Type B pancreatic cell (in vitro differentiated cells): ENCODE measurements at regions not wholly inside any gene's neighbourhood (a gene's known extent, or its start where the extent isn't known, plus 50 kb on each side); places are given as distances from the start of the nearest gene placed in this dataset.

Source experiments
- DNase-seq: peaks from one replicate; pipeline ENCODE4 v3.0.0; 2021; ENCODE audit warnings: mixed read lengths; ENCODE audit not compliant: unreplicated experiment; ENCODE audit errors: extremely low spot score
- H3K27ac Mint-ChIP-seq: 2 replicates; pipeline ENCODE4 v1.8.0; 2021; ENCODE audit warnings: mild to moderate bottlenecking, mixed read lengths
- H3K27me3 Mint-ChIP-seq: 2 replicates; pipeline ENCODE4 v1.8.0; 2021; ENCODE audit warnings: mixed read lengths
- H3K36me3 Mint-ChIP-seq: 2 replicates; pipeline ENCODE4 v1.8.0; 2021; ENCODE audit warnings: mixed read lengths
- H3K4me1 Mint-ChIP-seq: one replicate; pipeline ENCODE4 v1.8.0; 2021; ENCODE audit warnings: mixed read lengths; ENCODE audit not compliant: unreplicated experiment
- H3K4me3 Mint-ChIP-seq: 2 replicates; pipeline ENCODE4 v1.8.0; 2021; ENCODE audit warnings: mild to moderate bottlenecking, mixed read lengths
- H3K9me3 Mint-ChIP-seq: 2 replicates; pipeline ENCODE4 v1.8.0; 2021; ENCODE audit warnings: mixed read lengths
- CTCF ChIP-seq: fragments of 200-600 bp; sonication (generic); conservative IDR thresholded peaks from 2 replicates; pipeline ENCODE4 v1.5.0; 2021; ENCODE audit warnings: antibody characterized with exemption, mild to moderate bottlenecking

- DNase-seq = no peak
- no peaks in the 10 kb centered on the region for H3K4me1 Mint-ChIP-seq
- no peak overlapping the region for H3K4me3 Mint-ChIP-seq
- H3K9me3 Mint-ChIP-seq = no peaks in the 10 kb centered on the region
- H3K27me3 Mint-ChIP-seq = no peaks in the 10 kb centered on the region
- no peak for TF ChIP-seq CTCF
- H3K27ac Mint-ChIP-seq = no peak overlapping the region
- H3K36me3 Mint-ChIP-seq = no peaks in the 10 kb centered on the region
Observed at GRCh38 chrX:150306002-150306401, 57.1 kb upstream of the MAMLD1 start.

GRCh38 chrX:150308041-150308440 lies 55.1 kb upstream of the MAMLD1 start:
- H3K36me3 Mint-ChIP-seq = no peaks in the 10 kb centered on the region
- no peaks in the 10 kb centered on the region for H3K27me3 Mint-ChIP-seq
- TF ChIP-seq CTCF = no peak
- no peaks in the 10 kb centered on the region for H3K9me3 Mint-ChIP-seq
- no peaks in the 10 kb centered on the region for H3K4me1 Mint-ChIP-seq
- no peak overlapping the region for H3K4me3 Mint-ChIP-seq
- H3K27ac Mint-ChIP-seq = no peak overlapping the region
- DNase-seq = no peak

DNA sequence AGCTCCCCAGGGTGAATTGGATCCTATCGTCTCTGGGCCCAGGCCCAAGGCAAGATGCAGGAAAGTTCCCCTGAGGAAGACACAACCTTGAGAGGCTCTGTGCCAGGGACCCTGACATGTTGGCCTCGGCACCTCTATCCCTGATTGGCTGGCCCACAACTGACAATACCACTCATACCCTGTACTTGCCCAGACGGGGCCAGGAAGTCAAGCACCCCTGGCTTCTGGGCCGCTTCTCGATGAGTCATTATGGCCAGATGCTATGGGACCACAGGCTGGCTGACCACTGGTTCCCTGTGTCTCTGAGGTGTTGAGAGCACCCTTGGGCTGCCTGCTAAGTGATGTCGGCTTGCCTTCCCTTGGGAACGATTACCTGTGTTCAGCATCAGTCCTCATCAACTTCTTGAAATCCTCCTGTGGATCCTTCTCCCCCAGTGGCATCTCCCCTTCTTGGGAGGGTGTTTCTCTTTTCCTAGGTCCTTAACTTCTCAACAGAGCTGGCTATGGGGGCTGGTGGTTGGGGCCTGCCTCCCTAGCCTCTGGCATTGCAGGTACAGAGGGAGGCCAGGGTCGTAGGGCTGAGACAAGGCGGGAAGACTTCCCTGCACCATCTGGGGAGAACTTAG lies 54.5 kb upstream of the MAMLD1 start:
- Mint-ChIP-seq H3K4me1 (no peaks in the 10 kb centered on the region), H3K27me3 (no peaks in the 10 kb centered on the region), H3K4me3 (no peak overlapping the region), H3K36me3 (no peaks in the 10 kb centered on the region), H3K9me3 (no peaks in the 10 kb centered on the region), H3K27ac (no peak overlapping the region)
- DNase-seq = no peak
- TF ChIP-seq CTCF = no peak

GRCh38 chrX:150310417-150310816 lies 52.7 kb upstream of the MAMLD1 start:
- H3K9me3 Mint-ChIP-seq = no peaks in the 10 kb centered on the region
- H3K4me3 Mint-ChIP-seq = no peak overlapping the region
- no peaks in the 10 kb centered on the region for H3K27me3 Mint-ChIP-seq
- no peaks in the 10 kb centered on the region for H3K36me3 Mint-ChIP-seq
- no peak for DNase-seq
- TF ChIP-seq CTCF = no peak
- no peaks in the 10 kb centered on the region for H3K4me1 Mint-ChIP-seq
- no peak overlapping the region for H3K27ac Mint-ChIP-seq

DNA sequence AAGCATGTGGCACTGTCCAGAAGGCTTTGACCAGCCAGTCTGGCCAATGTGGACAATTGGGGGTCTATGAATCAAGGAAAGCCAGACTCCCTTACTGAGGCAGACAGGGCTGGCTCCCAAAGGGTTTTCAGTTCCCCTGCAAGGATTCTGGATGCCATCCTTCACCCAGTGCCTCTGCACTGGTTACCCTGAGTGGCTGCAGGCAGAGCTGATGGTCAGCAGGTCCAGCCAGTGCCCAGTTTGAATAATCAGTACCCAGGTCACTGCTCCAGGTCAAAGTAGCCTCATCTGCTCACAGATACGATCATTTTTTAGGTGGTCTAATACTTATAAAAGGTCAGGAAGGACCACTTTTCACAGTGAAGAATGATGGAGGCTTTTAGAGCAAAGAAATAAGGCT lies 52.2 kb upstream of the MAMLD1 start:
- TF ChIP-seq CTCF = no peak
- no peaks in the 10 kb centered on the region for H3K9me3 Mint-ChIP-seq
- no peak overlapping the region for H3K4me3 Mint-ChIP-seq
- no peak overlapping the region for H3K27ac Mint-ChIP-seq
- H3K27me3 Mint-ChIP-seq = no peaks in the 10 kb centered on the region
- H3K36me3 Mint-ChIP-seq = no peaks in the 10 kb centered on the region
- no peak for DNase-seq
- no peaks in the 10 kb centered on the region for H3K4me1 Mint-ChIP-seq

GRCh38 chrX:150312931-150313330 lies 50.2 kb upstream of the MAMLD1 start:
- H3K9me3 Mint-ChIP-seq = no peaks in the 10 kb centered on the region
- no peaks in the 10 kb centered on the region for H3K4me1 Mint-ChIP-seq
- TF ChIP-seq CTCF = no peak
- no peak overlapping the region for H3K4me3 Mint-ChIP-seq
- DNase-seq = no peak
- H3K27ac Mint-ChIP-seq = no peak overlapping the region
- H3K36me3 Mint-ChIP-seq = no peaks in the 10 kb centered on the region
- H3K27me3 Mint-ChIP-seq = no peaks in the 10 kb centered on the region
